Esophagus muscularis mucosa (tissue), 4 donors: ENCODE measurements at regions not wholly inside any gene's neighbourhood (a gene's known extent, or its start where the extent isn't known, plus 50 kb on each side); places are given as distances from the start of the nearest gene placed in this dataset.

ENCODE experiments used
- DNase-seq: peaks from one replicate; pipeline ENCODE4 v3.0.0-alpha.2; 2017; ENCODE audit errors: extremely low spot score
- H3K27ac ChIP-seq, 4 donors: fragments of 200-600 bp; sonication (generic); replicated peaks in 1 of 4; 1 replicate in 3 of 4; 2 replicates in 1 of 4; pipeline ENCODE4 v1.5.1; 2016 to 2019; ENCODE audit warnings: mild to moderate bottlenecking in 1 of 4
- H3K27me3 ChIP-seq, 4 donors: fragments of 200-600 bp; sonication (generic); one replicate each; pipeline versions ENCODE4 v1.5.1 to v1.6.0; 2016 to 2019
- H3K36me3 ChIP-seq, 4 donors: fragments of 200-600 bp; sonication (generic); one replicate each; pipeline ENCODE4 v1.5.1; 2016 to 2019
- H3K4me1 ChIP-seq, 4 donors: fragments of 200-600 bp; sonication (generic); one replicate each; pipeline ENCODE4 v1.5.1; 2016 to 2019
- H3K4me3 ChIP-seq, 4 donors: fragments of 200-600 bp; sonication (generic); 1 replicate in 2 of 4; 2 replicates in 2 of 4; pipeline ENCODE4 v1.5.1; 2016 to 2019; ENCODE audit warnings: mild to moderate bottlenecking in 4 of 4, moderate library complexity in 1 of 4
- H3K9me3 ChIP-seq, 4 donors: fragments of 200-600 bp; sonication (generic); 1 replicate in 3 of 4; 2 replicates in 1 of 4; pipeline ENCODE4 v1.5.1; 2016 to 2019
- EP300 ChIP-seq: sonication (generic); formaldehyde crosslinking; IDR thresholded peaks from one replicate; pipeline ENCODE4 v1.6.1; 2017; ENCODE audit warnings: antibody characterized with exemption
- POLR2A ChIP-seq: fragments of 450-650 bp; IDR thresholded peaks from one replicate; pipeline ENCODE4 v1.6.1; 2017; ENCODE audit warnings: antibody characterized with exemption, moderate library complexity, mild to moderate bottlenecking, low read depth
- POLR2AphosphoS5 ChIP-seq, 2 donors: sonication (generic); formaldehyde crosslinking; IDR thresholded peaks; one replicate each; pipeline ENCODE4 v1.6.1; 2017; ENCODE audit warnings: antibody characterized with exemption in 2 of 2
- WGBS: methylation state at CpG from one replicate; pipeline ENCODE4 v1.1.5; 2018; 5-methylcytosine and 5-hydroxymethylcytosine counted together
- intact Hi-C: fragments of 100-400 bp; cut with DNase I; formaldehyde crosslinking; loops from one replicate; pipeline ENCODE4 v1.15.1; 2023
- TF ChIP-seq, protein P1 (sequence below), 3 experiments: fragments of 200-600 bp in 2 of 3; fragments of 450-650 bp in 1 of 3; sonication (generic) in 2 of 3; IDR thresholded peaks; one replicate each; pipeline ENCODE4 v1.5.1; 2017 to 2019; ENCODE audit warnings: antibody characterized with exemption in 3 of 3, mild to moderate bottlenecking in 2 of 3, moderate library complexity in 1 of 3

GRCh38 chr12:116674643-116675183 is 63.2 kb downstream of the SPRING1 start:
- intact Hi-C loops: no loop called here
- Histone ChIP-seq H3K27me3 (peaks cover 0 to 4% (median 0%) of the 10 kb centered on the region in 4 donors), H3K4me1 (peaks cover 4 to 17% (median 14%) of the 10 kb centered on the region in 4 donors), H3K27ac (no peak overlapping the region), H3K9me3 (no peaks in the 10 kb centered on the region), H3K36me3 (no peaks in the 10 kb centered on the region), H3K4me3 (no peak overlapping the region)
- TF ChIP-seq, protein P1, sequence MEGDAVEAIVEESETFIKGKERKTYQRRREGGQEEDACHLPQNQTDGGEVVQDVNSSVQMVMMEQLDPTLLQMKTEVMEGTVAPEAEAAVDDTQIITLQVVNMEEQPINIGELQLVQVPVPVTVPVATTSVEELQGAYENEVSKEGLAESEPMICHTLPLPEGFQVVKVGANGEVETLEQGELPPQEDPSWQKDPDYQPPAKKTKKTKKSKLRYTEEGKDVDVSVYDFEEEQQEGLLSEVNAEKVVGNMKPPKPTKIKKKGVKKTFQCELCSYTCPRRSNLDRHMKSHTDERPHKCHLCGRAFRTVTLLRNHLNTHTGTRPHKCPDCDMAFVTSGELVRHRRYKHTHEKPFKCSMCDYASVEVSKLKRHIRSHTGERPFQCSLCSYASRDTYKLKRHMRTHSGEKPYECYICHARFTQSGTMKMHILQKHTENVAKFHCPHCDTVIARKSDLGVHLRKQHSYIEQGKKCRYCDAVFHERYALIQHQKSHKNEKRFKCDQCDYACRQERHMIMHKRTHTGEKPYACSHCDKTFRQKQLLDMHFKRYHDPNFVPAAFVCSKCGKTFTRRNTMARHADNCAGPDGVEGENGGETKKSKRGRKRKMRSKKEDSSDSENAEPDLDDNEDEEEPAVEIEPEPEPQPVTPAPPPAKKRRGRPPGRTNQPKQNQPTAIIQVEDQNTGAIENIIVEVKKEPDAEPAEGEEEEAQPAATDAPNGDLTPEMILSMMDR (IDR thresholded peaks at IDR 0.05): no peak
- no peak for TF ChIP-seq POLR2A
- no peak for TF ChIP-seq POLR2AphosphoS5 (IDR thresholded peaks at IDR 0.05)
- TF ChIP-seq EP300: no peak
- DNase-seq: no peak
- WGBS: 84% methylated on average over 5 of the region's 5 CpGs

DNA sequence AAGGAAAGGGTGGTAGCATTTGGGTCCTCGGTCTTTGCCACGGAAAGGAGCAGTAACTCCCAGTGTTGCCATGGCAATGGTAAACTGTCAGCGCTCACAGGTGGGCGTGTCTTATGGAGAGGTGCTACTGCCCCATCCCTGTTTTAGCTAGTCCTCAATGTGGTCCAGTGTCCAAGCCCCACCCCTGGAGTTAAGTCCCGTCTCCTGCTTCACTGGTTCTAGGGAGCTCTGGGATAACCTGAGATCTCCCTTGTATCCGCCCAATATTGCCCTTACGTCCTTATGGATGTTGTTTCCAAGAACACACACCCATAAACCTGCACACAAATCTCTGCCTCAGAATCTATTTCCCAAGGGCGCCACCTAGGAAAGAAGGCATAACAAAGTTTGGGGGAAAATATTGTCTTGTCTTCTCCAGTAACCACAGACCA is 64.2 kb downstream of the SPRING1 start:
- intact Hi-C loops: no loop called here
- WGBS: 87% methylated on average over 8 of the region's 8 CpGs
- Histone ChIP-seq H3K27ac (no peak overlapping the region), H3K27me3 (peaks cover 0 to 4% (median 0%) of the 10 kb centered on the region in 4 donors), H3K4me3 (no peak overlapping the region), H3K9me3 (no peaks in the 10 kb centered on the region), H3K36me3 (no peaks in the 10 kb centered on the region), H3K4me1 (peaks cover 4 to 17% (median 14%) of the 10 kb centered on the region in 4 donors)
- TF ChIP-seq, protein P1 (IDR thresholded peaks at IDR 0.05): no peak
- TF ChIP-seq POLR2A (no peak), POLR2AphosphoS5 (IDR thresholded peaks at IDR 0.05) (no peak), EP300 (no peak)
- no peak for DNase-seq

GRCh38 chr12:116672842-116673516 is 64.9 kb downstream of the SPRING1 start:
- Histone ChIP-seq H3K27ac (no peak overlapping the region), H3K36me3 (no peaks in the 10 kb centered on the region), H3K4me1 (peaks cover 4 to 17% (median 14%) of the 10 kb centered on the region in 4 donors), H3K27me3 (peaks cover 0 to 4% (median 0%) of the 10 kb centered on the region in 4 donors), H3K4me3 (no peak overlapping the region), H3K9me3 (no peaks in the 10 kb centered on the region)
- DNase-seq: no peak
- WGBS: 68% methylated on average over 6 of the region's 6 CpGs
- TF ChIP-seq, protein P1 (IDR thresholded peaks at IDR 0.05): no peak
- TF ChIP-seq EP300 (no peak), POLR2A (no peak), POLR2AphosphoS5 (IDR thresholded peaks at IDR 0.05) (no peak)
- intact Hi-C loops: no loop called here

DNA sequence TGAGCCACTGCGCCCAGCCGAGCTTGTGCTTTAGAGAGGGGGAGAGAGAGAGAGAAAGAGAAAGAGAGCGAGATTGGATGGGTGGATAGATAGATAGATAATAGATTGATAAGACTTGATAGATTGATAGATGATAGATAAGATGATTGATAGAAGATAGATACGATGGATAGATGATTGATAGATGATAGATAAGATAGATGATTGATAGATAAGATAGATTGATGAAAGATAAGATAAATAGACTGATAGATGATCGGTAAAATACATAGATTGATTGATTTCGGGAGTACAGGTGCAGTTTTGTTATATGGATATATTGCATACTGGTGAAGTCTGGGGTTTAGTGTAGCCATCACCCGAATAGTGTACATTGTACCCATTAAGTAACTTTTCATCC is 65.9 kb downstream of the SPRING1 start:
- no peak overlapping the region for H3K27ac ChIP-seq
- 86% methylated on average over 7 of the region's 7 CpGs for WGBS
- H3K4me3 ChIP-seq: no peak overlapping the region
- intact Hi-C loops: no loop called here
- no peaks in the 10 kb centered on the region for H3K9me3 ChIP-seq
- TF ChIP-seq, protein P1 (IDR thresholded peaks at IDR 0.05): no peak
- no peak for TF ChIP-seq POLR2A
- TF ChIP-seq EP300: no peak
- no peak for TF ChIP-seq POLR2AphosphoS5 (IDR thresholded peaks at IDR 0.05)
- no peaks in the 10 kb centered on the region for H3K36me3 ChIP-seq
- peaks cover 0 to 4% (median 0%) of the 10 kb centered on the region in 4 donors for H3K27me3 ChIP-seq
- no peak for DNase-seq
- peaks cover 1 to 11% (median 10%) of the 10 kb centered on the region in 4 donors for H3K4me1 ChIP-seq
